ENCODE measurements at regions not wholly inside any gene's neighbourhood (a gene's known extent, or its start where the extent isn't known, plus 50 kb on each side); places are given as distances from the start of the nearest gene placed in this dataset.
"Not testable (repeated sequence)": the region's sequence is repeated elsewhere in the genome, so short reads cannot be mapped to it uniquely, and the experiment has no call there.

DNA sequence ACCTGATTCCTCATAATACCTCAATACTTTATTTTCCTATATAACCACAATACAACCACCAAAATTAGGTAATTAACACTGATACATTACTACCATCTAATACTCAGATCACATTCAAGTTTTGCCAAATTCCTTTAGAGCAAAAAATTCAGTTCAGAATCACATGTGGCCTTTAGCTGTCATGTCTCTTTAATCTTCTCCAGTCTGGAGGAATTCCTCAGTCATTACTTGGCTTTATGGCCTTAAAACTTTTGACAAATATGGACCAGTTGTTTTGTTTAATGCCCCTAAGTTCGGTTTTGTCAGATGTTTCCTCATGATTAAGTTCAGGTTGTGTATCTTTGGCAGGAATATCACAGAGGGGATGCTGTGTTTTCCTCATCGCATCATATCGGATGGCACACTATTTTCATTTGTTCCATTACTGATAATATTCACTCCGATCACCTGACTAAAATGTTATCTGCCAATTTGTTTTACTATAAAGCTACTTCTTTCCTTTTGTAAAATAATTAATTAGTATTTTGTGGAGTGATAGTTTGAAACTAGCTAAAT, 51.2 kb upstream of the AKIRIN2 start:
- Histone ChIP-seq H3K27me3 (ENCODE audit: control insufficient read depth, insufficient read depth, low read length, poor library complexity, severe bottlenecking) (no peaks in the 10 kb centered on the region), H3K36me3 (ENCODE audit: control insufficient read depth, insufficient read depth, low read length) (no peaks in the 10 kb centered on the region), H3K9me3 (ENCODE audit: control insufficient read depth, low read length) (peaks cover 4% of the 10 kb centered on the region), H3K9ac (ENCODE audit: extremely low read depth, low read length, poor library complexity, severe bottlenecking) (no peak overlapping the region), H3K4me1 (ENCODE audit: control insufficient read depth, insufficient read depth, low read length) (no peaks in the 10 kb centered on the region), H3K4me3 (ENCODE audit: low read length) (no peak overlapping the region), H3K27ac (ENCODE audit: low read depth, low read length) (no peak overlapping the region)
- H3K27ac Mint-ChIP-seq: no peak overlapping the region
- peaks cover 8% of the 10 kb centered on the region for H3K4me1 Mint-ChIP-seq
- 83 to 91% methylated on average over 3 to 4 of the region's 4 CpGs for WGBS, 2 experiments (ENCODE audit: insufficient coverage in 1 of 2, insufficient read length in 1 of 2)
- DNase-seq: no peak
- no peaks in the 10 kb centered on the region for H3K36me3 Mint-ChIP-seq (ENCODE audit: low read depth)
- H3K27me3 Mint-ChIP-seq (ENCODE audit: insufficient read depth): no peaks in the 10 kb centered on the region
- H3K9me3 Mint-ChIP-seq: peaks cover 8% of the 10 kb centered on the region
- TF ChIP-seq, protein P1, sequence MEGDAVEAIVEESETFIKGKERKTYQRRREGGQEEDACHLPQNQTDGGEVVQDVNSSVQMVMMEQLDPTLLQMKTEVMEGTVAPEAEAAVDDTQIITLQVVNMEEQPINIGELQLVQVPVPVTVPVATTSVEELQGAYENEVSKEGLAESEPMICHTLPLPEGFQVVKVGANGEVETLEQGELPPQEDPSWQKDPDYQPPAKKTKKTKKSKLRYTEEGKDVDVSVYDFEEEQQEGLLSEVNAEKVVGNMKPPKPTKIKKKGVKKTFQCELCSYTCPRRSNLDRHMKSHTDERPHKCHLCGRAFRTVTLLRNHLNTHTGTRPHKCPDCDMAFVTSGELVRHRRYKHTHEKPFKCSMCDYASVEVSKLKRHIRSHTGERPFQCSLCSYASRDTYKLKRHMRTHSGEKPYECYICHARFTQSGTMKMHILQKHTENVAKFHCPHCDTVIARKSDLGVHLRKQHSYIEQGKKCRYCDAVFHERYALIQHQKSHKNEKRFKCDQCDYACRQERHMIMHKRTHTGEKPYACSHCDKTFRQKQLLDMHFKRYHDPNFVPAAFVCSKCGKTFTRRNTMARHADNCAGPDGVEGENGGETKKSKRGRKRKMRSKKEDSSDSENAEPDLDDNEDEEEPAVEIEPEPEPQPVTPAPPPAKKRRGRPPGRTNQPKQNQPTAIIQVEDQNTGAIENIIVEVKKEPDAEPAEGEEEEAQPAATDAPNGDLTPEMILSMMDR (conservative IDR thresholded peaks at IDR 0.05): no peak
- no peak overlapping the region for H3K4me3 Mint-ChIP-seq

DNA sequence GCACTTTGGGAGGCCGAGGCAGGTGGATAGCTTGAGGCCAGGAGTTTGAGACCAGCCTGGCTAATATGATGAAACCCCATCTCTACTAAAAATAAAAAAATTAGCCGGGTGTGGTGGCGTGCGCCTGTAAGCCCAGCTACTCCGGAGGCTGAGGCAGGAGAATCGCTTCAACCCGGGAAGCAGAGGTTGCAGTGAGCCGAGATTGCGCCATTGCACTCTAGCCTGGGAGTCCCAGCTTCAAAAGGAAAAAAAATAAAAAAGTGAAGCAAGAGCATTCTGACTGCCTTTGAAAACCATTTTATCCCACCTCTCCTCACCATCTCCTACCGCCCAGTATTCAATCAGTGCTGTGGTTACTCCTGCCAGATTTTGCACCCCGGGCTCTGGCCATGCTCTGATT, 50.5 kb upstream of the AKIRIN2 start:
- H3K27ac ChIP-seq (ENCODE audit: low read depth, low read length); H3K4me1 ChIP-seq (ENCODE audit: control insufficient read depth, insufficient read depth, low read length); DNase-seq; H3K4me3 ChIP-seq (ENCODE audit: low read length); H3K36me3 ChIP-seq (ENCODE audit: control insufficient read depth, insufficient read depth, low read length); H3K27ac Mint-ChIP-seq; H3K4me1 Mint-ChIP-seq; H3K36me3 Mint-ChIP-seq (ENCODE audit: low read depth); H3K9ac ChIP-seq (ENCODE audit: extremely low read depth, low read length, poor library complexity, severe bottlenecking); H3K9me3 ChIP-seq (ENCODE audit: control insufficient read depth, low read length); H3K4me3 Mint-ChIP-seq; H3K27me3 ChIP-seq (ENCODE audit: control insufficient read depth, insufficient read depth, low read length, poor library complexity, severe bottlenecking); H3K27me3 Mint-ChIP-seq (ENCODE audit: insufficient read depth); H3K9me3 Mint-ChIP-seq: not testable (repeated sequence)
- WGBS, 2 experiments (ENCODE audit: insufficient coverage in 1 of 2, insufficient read length in 1 of 2): 89 to 91% methylated on average over 7 to 11 of the region's 11 CpGs

Data from endodermal cell (in vitro differentiated cells).